UCSD-AML1 (cell line): ENCODE measurements at regions not wholly inside any gene's neighbourhood (a gene's known extent, or its start where the extent isn't known, plus 50 kb on each side); places are given as distances from the start of the nearest gene placed in this dataset.

Source experiments
- DNase-seq: peaks from one replicate; lab custom pipeline; 2025; ENCODE audit not compliant: unreplicated experiment; lab: John Stamatoyannopoulos, UW

GRCh38 chr1:209232759-209233158 lies 350.8 kb upstream of the CAMK1G start:
- DNase-seq, result no peak

- DNase-seq, result no peak
Observed at GRCh38 chr1:209235166-209235565, 348.3 kb upstream of the CAMK1G start.

- DNase-seq, result no peak
Observed at GRCh38 chr1:209238356-209238755, 345.2 kb upstream of the CAMK1G start.

GRCh38 chr1:209240351-209240750 lies 343.2 kb upstream of the CAMK1G start:
- DNase-seq, result no peak

- no peak for DNase-seq
Observed at GRCh38 chr1:209241487-209241886, 342.0 kb upstream of the CAMK1G start.

- no peak for DNase-seq
Observed at GRCh38 chr1:209248649-209249279, 334.8 kb upstream of the CAMK1G start.

- no peak for DNase-seq
Observed at GRCh38 chr1:209249280-209249670, 334.2 kb upstream of the CAMK1G start.

GRCh38 chr1:209249785-209250440 lies 333.6 kb upstream of the CAMK1G start:
- DNase-seq, result no peak

- no peak for DNase-seq
Observed at GRCh38 chr1:209250861-209251636, 332.5 kb upstream of the CAMK1G start.

- DNase-seq, result no peak
Observed at GRCh38 chr1:209256766-209257350, 326.7 kb upstream of the CAMK1G start.

GRCh38 chr1:209257454-209257853 lies 326.1 kb upstream of the CAMK1G start:
- DNase-seq, result no peak

- no peak for DNase-seq
Observed at GRCh38 chr1:209260136-209260535, 323.4 kb upstream of the CAMK1G start.

GRCh38 chr1:209262631-209263030 lies 320.9 kb upstream of the CAMK1G start:
- no peak for DNase-seq

- no peak for DNase-seq
Observed at GRCh38 chr1:209265301-209265700, 318.2 kb upstream of the CAMK1G start.

GRCh38 chr1:209266590-209267205 lies 316.8 kb upstream of the CAMK1G start:
- no peak for DNase-seq

GRCh38 chr1:209267968-209268367 lies 315.5 kb upstream of the CAMK1G start:
- DNase-seq, result no peak

GRCh38 chr1:209268479-209268878 lies 315.0 kb upstream of the CAMK1G start:
- no peak for DNase-seq

- no peak for DNase-seq
Observed at GRCh38 chr1:209276321-209276720, 307.2 kb upstream of the CAMK1G start.

GRCh38 chr1:209277662-209278061 lies 305.9 kb upstream of the CAMK1G start:
- DNase-seq, result no peak

- DNase-seq, result no peak
Observed at GRCh38 chr1:209291715-209292114, 291.8 kb upstream of the CAMK1G start.

GRCh38 chr1:209302779-209303568 lies 280.5 kb upstream of the CAMK1G start:
- DNase-seq, result no peak
